ENCODE measurements at regions not wholly inside any gene's neighbourhood (a gene's known extent, or its start where the extent isn't known, plus 50 kb on each side); places are given as distances from the start of the nearest gene placed in this dataset.

- Histone ChIP-seq H3K4me3 (ENCODE audit: low read length in 2 of 2) (no peak overlapping the region), H3K27ac (ENCODE audit: low read length) (no peak overlapping the region), H3K4me1 (ENCODE audit: control insufficient read depth, insufficient read depth, low read length) (no peaks in the 10 kb centered on the region), H3K9ac (ENCODE audit: low read length in 2 of 2) (no peak overlapping the region), H3K36me3 (ENCODE audit: control insufficient read depth in 2 of 2, insufficient read depth in 2 of 2, low read length in 2 of 2) (no peaks in the 10 kb centered on the region), H3K27me3 (ENCODE audit: control insufficient read depth in 1 of 2, insufficient read depth in 2 of 2, low read length in 2 of 2) (no peaks in the 10 kb centered on the region), H3K9me3 (ENCODE audit: control insufficient read depth in 2 of 2, low read length in 2 of 2) (no peaks in the 10 kb centered on the region)
Measured at GRCh38 chr6:85995339-85996033, 352.8 kb upstream of the SYNCRIP start.

- H3K9me3 ChIP-seq (ENCODE audit: control insufficient read depth in 2 of 2, low read length in 2 of 2) = peaks cover 5 to 12% of the 10 kb centered on the region in 2 donors
- H3K27me3 ChIP-seq (ENCODE audit: control insufficient read depth in 1 of 2, insufficient read depth in 2 of 2, low read length in 2 of 2) = no peaks in the 10 kb centered on the region
- no peak overlapping the region for H3K9ac ChIP-seq (ENCODE audit: low read length in 2 of 2)
- H3K27ac ChIP-seq (ENCODE audit: low read length) = no peak overlapping the region
- H3K36me3 ChIP-seq (ENCODE audit: control insufficient read depth in 2 of 2, insufficient read depth in 2 of 2, low read length in 2 of 2) = no peaks in the 10 kb centered on the region
- H3K4me1 ChIP-seq (ENCODE audit: control insufficient read depth, insufficient read depth, low read length) = no peaks in the 10 kb centered on the region
- H3K4me3 ChIP-seq (ENCODE audit: low read length in 2 of 2) = no peak overlapping the region
Measured at GRCh38 chr6:85986681-85987080, 344.0 kb upstream of the SYNCRIP start.

GRCh38 chr6:85983032-85983659 lies 340.5 kb upstream of the SYNCRIP start:
- Histone ChIP-seq H3K4me1 (ENCODE audit: control insufficient read depth, insufficient read depth, low read length) (no peaks in the 10 kb centered on the region), H3K27ac (ENCODE audit: low read length) (no peak overlapping the region), H3K4me3 (ENCODE audit: low read length in 2 of 2) (no peak overlapping the region), H3K27me3 (ENCODE audit: control insufficient read depth in 1 of 2, insufficient read depth in 2 of 2, low read length in 2 of 2) (no peaks in the 10 kb centered on the region), H3K9ac (ENCODE audit: low read length in 2 of 2) (no peak overlapping the region), H3K9me3 (ENCODE audit: control insufficient read depth in 2 of 2, low read length in 2 of 2) (peaks cover 5 to 9% of the 10 kb centered on the region in 2 donors), H3K36me3 (ENCODE audit: control insufficient read depth in 2 of 2, insufficient read depth in 2 of 2, low read length in 2 of 2) (no peaks in the 10 kb centered on the region)

GRCh38 chr6:85977661-85978060 lies 335.0 kb upstream of the SYNCRIP start:
- Histone ChIP-seq H3K9me3 (ENCODE audit: control insufficient read depth in 2 of 2, low read length in 2 of 2) (peaks cover 0 to 4% of the 10 kb centered on the region in 2 donors), H3K4me1 (ENCODE audit: control insufficient read depth, insufficient read depth, low read length) (no peaks in the 10 kb centered on the region), H3K36me3 (ENCODE audit: control insufficient read depth in 2 of 2, insufficient read depth in 2 of 2, low read length in 2 of 2) (no peaks in the 10 kb centered on the region), H3K9ac (ENCODE audit: low read length in 2 of 2) (no peak overlapping the region), H3K27me3 (ENCODE audit: control insufficient read depth in 1 of 2, insufficient read depth in 2 of 2, low read length in 2 of 2) (no peaks in the 10 kb centered on the region), H3K4me3 (ENCODE audit: low read length in 2 of 2) (no peak overlapping the region), H3K27ac (ENCODE audit: low read length) (no peak overlapping the region)

- Histone ChIP-seq H3K4me3 (ENCODE audit: low read length in 2 of 2) (no peak overlapping the region), H3K36me3 (ENCODE audit: control insufficient read depth in 2 of 2, insufficient read depth in 2 of 2, low read length in 2 of 2) (no peaks in the 10 kb centered on the region), H3K4me1 (ENCODE audit: control insufficient read depth, insufficient read depth, low read length) (no peaks in the 10 kb centered on the region), H3K27ac (ENCODE audit: low read length) (no peak overlapping the region), H3K27me3 (ENCODE audit: control insufficient read depth in 1 of 2, insufficient read depth in 2 of 2, low read length in 2 of 2) (no peaks in the 10 kb centered on the region), H3K9me3 (ENCODE audit: control insufficient read depth in 2 of 2, low read length in 2 of 2) (no peaks in the 10 kb centered on the region), H3K9ac (ENCODE audit: low read length in 2 of 2) (no peak overlapping the region)
Measured at GRCh38 chr6:85975957-85976356, 333.3 kb upstream of the SYNCRIP start.

GRCh38 chr6:85971238-85971637 lies 328.6 kb upstream of the SYNCRIP start:
- H3K9ac ChIP-seq (ENCODE audit: low read length in 2 of 2) = no peak overlapping the region
- H3K27ac ChIP-seq (ENCODE audit: low read length) = no peak overlapping the region
- no peak overlapping the region for H3K4me3 ChIP-seq (ENCODE audit: low read length in 2 of 2)
- H3K4me1 ChIP-seq (ENCODE audit: control insufficient read depth, insufficient read depth, low read length) = peaks cover 3% of the 10 kb centered on the region
- no peaks in the 10 kb centered on the region for H3K27me3 ChIP-seq (ENCODE audit: control insufficient read depth in 1 of 2, insufficient read depth in 2 of 2, low read length in 2 of 2)
- H3K36me3 ChIP-seq (ENCODE audit: control insufficient read depth in 2 of 2, insufficient read depth in 2 of 2, low read length in 2 of 2) = no peaks in the 10 kb centered on the region
- H3K9me3 ChIP-seq (ENCODE audit: control insufficient read depth in 2 of 2, low read length in 2 of 2) = no peaks in the 10 kb centered on the region

GRCh38 chr6:85966828-85967227 lies 324.1 kb upstream of the SYNCRIP start:
- Histone ChIP-seq H3K4me3 (ENCODE audit: low read length in 2 of 2) (peak overlapping the region in 1 of 2 donors; percentile 4), H3K9ac (ENCODE audit: low read length in 2 of 2) (no peak overlapping the region), H3K4me1 (ENCODE audit: control insufficient read depth, insufficient read depth, low read length) (peaks cover 3% of the 10 kb centered on the region), H3K27ac (ENCODE audit: low read length) (no peak overlapping the region), H3K27me3 (ENCODE audit: control insufficient read depth in 1 of 2, insufficient read depth in 2 of 2, low read length in 2 of 2) (no peaks in the 10 kb centered on the region), H3K36me3 (ENCODE audit: control insufficient read depth in 2 of 2, insufficient read depth in 2 of 2, low read length in 2 of 2) (no peaks in the 10 kb centered on the region), H3K9me3 (ENCODE audit: control insufficient read depth in 2 of 2, low read length in 2 of 2) (no peaks in the 10 kb centered on the region)

GRCh38 chr6:85961746-85962145 lies 319.1 kb upstream of the SYNCRIP start:
- H3K9me3 ChIP-seq (ENCODE audit: control insufficient read depth in 2 of 2, low read length in 2 of 2) = no peaks in the 10 kb centered on the region
- H3K36me3 ChIP-seq (ENCODE audit: control insufficient read depth in 2 of 2, insufficient read depth in 2 of 2, low read length in 2 of 2) = no peaks in the 10 kb centered on the region
- no peaks in the 10 kb centered on the region for H3K4me1 ChIP-seq (ENCODE audit: control insufficient read depth, insufficient read depth, low read length)
- H3K27ac ChIP-seq (ENCODE audit: low read length) = no peak overlapping the region
- H3K27me3 ChIP-seq (ENCODE audit: control insufficient read depth in 1 of 2, insufficient read depth in 2 of 2, low read length in 2 of 2) = no peaks in the 10 kb centered on the region
- H3K9ac ChIP-seq (ENCODE audit: low read length in 2 of 2) = no peak overlapping the region
- H3K4me3 ChIP-seq (ENCODE audit: low read length in 2 of 2) = no peak overlapping the region

- Histone ChIP-seq H3K27me3 (ENCODE audit: control insufficient read depth in 1 of 2, insufficient read depth in 2 of 2, low read length in 2 of 2) (no peaks in the 10 kb centered on the region), H3K36me3 (ENCODE audit: control insufficient read depth in 2 of 2, insufficient read depth in 2 of 2, low read length in 2 of 2) (no peaks in the 10 kb centered on the region), H3K4me3 (ENCODE audit: low read length in 2 of 2) (no peak overlapping the region), H3K9ac (ENCODE audit: low read length in 2 of 2) (no peak overlapping the region), H3K4me1 (ENCODE audit: control insufficient read depth, insufficient read depth, low read length) (no peaks in the 10 kb centered on the region), H3K27ac (ENCODE audit: low read length) (no peak overlapping the region), H3K9me3 (ENCODE audit: control insufficient read depth in 2 of 2, low read length in 2 of 2) (no peaks in the 10 kb centered on the region)
Measured at GRCh38 chr6:85961125-85961524, 318.4 kb upstream of the SYNCRIP start.

- Histone ChIP-seq H3K4me3 (ENCODE audit: low read length in 2 of 2) (no peak overlapping the region), H3K9ac (ENCODE audit: low read length in 2 of 2) (no peak overlapping the region)
Measured at GRCh38 chr6:85948481-85948880, 305.8 kb upstream of the SYNCRIP start.

GRCh38 chr6:85945459-85946185 lies 302.9 kb upstream of the SYNCRIP start:
- no peak overlapping the region for H3K9ac ChIP-seq (ENCODE audit: low read length in 2 of 2)
- no peak overlapping the region for H3K27ac ChIP-seq (ENCODE audit: low read length)
- H3K36me3 ChIP-seq (ENCODE audit: control insufficient read depth in 2 of 2, insufficient read depth in 2 of 2, low read length in 2 of 2) = no peaks in the 10 kb centered on the region
- no peaks in the 10 kb centered on the region for H3K9me3 ChIP-seq (ENCODE audit: control insufficient read depth in 2 of 2, low read length in 2 of 2)
- no peak overlapping the region for H3K4me3 ChIP-seq (ENCODE audit: low read length in 2 of 2)
- H3K27me3 ChIP-seq (ENCODE audit: control insufficient read depth in 1 of 2, insufficient read depth in 2 of 2, low read length in 2 of 2) = no peaks in the 10 kb centered on the region
- H3K4me1 ChIP-seq (ENCODE audit: control insufficient read depth, insufficient read depth, low read length) = no peaks in the 10 kb centered on the region

More at GRCh38 chr6:85948481-85948880, 305.8 kb upstream of the SYNCRIP start:
- Histone ChIP-seq H3K9me3 (ENCODE audit: control insufficient read depth in 2 of 2, low read length in 2 of 2) (no peaks in the 10 kb centered on the region), H3K36me3 (ENCODE audit: control insufficient read depth in 2 of 2, insufficient read depth in 2 of 2, low read length in 2 of 2) (no peaks in the 10 kb centered on the region), H3K27ac (ENCODE audit: low read length) (no peak overlapping the region), H3K27me3 (ENCODE audit: control insufficient read depth in 1 of 2, insufficient read depth in 2 of 2, low read length in 2 of 2) (no peaks in the 10 kb centered on the region), H3K4me1 (ENCODE audit: control insufficient read depth, insufficient read depth, low read length) (no peaks in the 10 kb centered on the region)
